CD1c-positive myeloid dendritic cell (primary cell): ENCODE measurements at regions not wholly inside any gene's neighbourhood (a gene's known extent, or its start where the extent isn't known, plus 50 kb on each side); places are given as distances from the start of the nearest gene placed in this dataset.

ENCODE experiments used
- DNase-seq: peaks from one replicate; pipeline ENCODE4 v3.0.0-alpha.2; 2016; ENCODE audit errors: extremely low spot score

DNA sequence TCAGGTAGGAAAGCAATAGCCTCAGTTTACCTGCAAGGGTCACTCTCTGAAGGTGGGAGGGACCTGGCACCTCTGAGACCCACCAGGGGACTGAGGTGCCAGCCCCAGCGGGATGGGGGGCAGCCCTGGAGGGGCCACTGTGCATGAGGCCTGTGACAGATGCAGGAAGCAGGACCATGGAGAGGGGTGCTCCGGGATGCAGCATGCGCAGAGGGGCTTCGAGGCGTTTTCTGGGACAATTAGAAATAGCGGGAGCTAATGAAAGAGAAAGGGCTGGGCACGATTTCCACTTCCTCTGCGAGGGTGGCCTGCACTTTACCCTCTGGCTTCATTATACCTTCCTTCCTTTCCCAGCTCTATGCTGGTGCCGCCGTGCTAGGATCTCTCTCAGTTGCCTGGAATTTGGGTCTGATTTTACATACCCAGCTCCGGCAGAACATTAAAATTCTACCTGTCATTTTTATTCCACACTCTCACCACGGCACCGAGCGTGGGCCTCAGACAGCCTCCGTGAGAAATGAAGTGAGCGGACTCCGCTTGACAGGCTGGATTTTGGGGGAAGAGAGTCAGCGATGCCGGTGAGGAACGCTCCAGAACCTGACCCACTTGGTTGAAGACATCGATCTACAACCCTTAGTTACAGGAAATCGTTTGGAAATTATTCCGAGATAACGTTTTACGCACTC lies 333.9 kb upstream of the PFKP start:
- no peak for DNase-seq

GRCh38 chr10:2731940-2732339 lies 335.4 kb upstream of the PFKP start:
- no peak for DNase-seq

GRCh38 chr10:2729197-2729596 lies 338.2 kb upstream of the PFKP start:
- no peak for DNase-seq

GRCh38 chr10:2728087-2728486 lies 339.3 kb upstream of the PFKP start:
- DNase-seq = no peak

- no peak for DNase-seq
These were observed 350.8 kb upstream of the PFKP start for GRCh38 chr10:2716596-2716995.

DNA sequence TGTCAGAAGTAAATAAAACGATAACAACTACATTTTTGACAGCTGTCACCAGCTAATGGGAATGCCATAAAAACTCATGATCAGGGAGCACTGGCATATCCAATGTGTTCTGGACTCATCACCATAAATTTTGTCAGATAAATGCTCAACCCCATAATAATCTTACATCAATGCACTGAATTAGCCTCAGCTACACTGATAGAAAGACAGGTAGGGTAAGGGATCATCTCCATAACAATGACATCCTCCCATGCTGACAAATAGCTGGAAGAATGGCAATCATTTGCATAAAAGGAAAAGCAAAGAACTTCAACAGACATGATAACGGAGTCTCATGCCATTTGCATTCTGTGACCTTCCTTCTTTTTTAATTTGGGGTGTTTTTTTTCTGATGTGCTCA lies 352.8 kb upstream of the PFKP start:
- DNase-seq = no peak

- no peak for DNase-seq
These were observed 363.4 kb upstream of the PFKP start for GRCh38 chr10:2703953-2704352.

DNA sequence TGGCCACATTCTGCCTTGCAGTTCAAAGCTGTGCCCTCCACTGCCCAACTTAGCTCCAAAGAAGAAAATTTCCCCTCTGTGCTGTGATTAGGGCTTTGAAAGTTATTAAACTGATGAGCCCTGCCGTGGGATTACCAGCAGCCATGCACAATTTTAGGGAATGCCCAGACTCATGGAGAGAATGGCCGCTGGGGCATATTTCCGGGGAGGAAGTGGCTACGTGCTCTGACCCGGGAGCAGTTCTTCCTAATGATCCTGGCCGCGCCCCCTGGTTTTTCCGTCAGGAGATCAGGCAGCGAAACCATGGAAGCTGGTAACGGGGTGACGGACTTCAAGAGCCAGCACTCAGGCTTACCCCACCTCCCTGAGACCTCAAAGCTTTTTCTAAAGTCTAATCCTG lies 365.5 kb upstream of the PFKP start:
- DNase-seq = no peak

GRCh38 chr10:2700626-2701305 lies 366.6 kb upstream of the PFKP start:
- DNase-seq = no peak

- no peak for DNase-seq
These were observed 378.4 kb upstream of the PFKP start for GRCh38 chr10:2688958-2689357.

GRCh38 chr10:2686691-2687090 lies 380.7 kb upstream of the PFKP start:
- DNase-seq = no peak

DNA sequence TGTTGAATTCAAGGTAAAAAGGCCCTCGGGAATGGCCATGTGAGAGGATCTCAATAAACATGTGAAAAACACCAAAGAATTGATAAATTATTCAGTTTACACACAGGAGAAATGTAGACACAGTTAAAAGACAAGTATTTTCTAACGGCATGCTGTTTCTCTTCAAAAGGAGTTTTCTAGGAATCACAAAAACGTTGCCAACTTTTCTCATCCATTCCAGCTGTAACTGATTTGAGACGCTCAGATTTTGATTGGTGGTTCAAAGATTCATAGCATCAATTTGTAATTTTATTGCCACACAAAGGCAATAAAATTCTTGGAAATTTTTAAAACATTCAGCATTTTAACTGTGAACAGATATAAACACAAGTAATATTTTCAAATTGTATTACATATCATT lies 384.9 kb upstream of the PFKP start:
- DNase-seq = no peak

GRCh38 chr10:2681891-2682290 lies 385.5 kb upstream of the PFKP start:
- DNase-seq = no peak

- DNase-seq = no peak
These were observed 386.5 kb upstream of the PFKP start for GRCh38 chr10:2680821-2681220.

DNA sequence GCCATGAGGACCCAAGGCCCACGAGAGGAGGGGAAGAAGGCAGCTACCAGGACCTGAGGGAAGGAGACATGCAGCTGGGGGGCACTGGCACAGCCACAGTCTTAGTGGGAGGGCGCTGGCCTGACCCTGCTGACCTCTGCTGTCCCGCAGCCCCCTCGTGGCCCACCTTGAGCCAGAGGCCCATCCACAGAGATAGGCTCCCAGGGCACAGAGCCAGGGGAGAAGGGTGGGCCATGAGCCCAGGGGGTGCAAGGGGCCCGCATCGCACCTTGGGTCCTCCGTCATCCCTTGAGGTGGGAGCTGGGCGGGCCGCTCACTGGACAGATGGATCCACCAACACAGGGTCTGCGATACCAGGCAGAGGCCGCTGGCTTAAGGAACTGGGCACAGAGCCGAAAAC lies 387.7 kb upstream of the PFKP start:
- DNase-seq = no peak

DNA sequence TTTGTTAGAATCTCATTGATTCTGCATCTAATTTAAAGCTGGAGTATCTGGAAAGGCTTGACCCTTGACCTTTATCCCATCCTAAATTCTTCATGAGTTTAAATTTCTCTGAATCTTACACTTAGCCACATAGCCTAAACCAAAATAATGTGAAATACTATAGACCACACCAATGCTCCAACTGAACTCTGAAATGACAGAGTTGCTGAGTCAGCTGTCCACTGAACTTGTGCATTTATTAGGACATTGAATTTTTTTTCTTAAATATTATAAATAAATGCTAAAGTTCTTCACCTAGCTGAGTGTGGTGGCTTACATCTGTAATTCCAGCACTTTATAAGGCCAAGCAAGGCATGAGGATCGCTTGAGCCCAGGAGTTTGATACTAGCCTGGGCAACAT lies 390.9 kb upstream of the PFKP start:
- DNase-seq = no peak

DNA sequence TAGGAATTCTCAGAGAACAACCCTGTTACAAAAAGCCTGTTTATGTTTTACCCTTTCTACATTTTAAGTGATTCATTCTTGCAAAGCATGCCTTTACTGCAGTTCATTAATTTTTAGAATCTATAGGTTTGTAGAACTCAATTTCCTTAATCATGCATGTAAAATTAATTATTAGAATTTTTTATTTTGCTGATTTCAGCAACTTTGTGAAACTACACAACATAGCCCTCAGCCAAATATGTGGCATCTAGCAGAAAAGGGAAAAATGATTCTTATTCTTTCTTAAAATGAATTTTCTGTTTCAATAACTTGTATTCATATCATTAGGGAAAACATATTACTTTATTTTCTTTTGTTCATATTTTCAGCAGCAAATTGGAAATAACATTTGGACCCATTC lies 392.9 kb upstream of the PFKP start:
- no peak for DNase-seq

- no peak for DNase-seq
These were observed 396.5 kb upstream of the PFKP start for GRCh38 chr10:2670864-2671263.

- DNase-seq = no peak
These were observed 401.6 kb upstream of the PFKP start for GRCh38 chr10:2665772-2666171.

GRCh38 chr10:2660276-2660675 lies 407.1 kb upstream of the PFKP start:
- DNase-seq = no peak

- no peak for DNase-seq
These were observed 407.6 kb upstream of the PFKP start for GRCh38 chr10:2659660-2660209.

DNA sequence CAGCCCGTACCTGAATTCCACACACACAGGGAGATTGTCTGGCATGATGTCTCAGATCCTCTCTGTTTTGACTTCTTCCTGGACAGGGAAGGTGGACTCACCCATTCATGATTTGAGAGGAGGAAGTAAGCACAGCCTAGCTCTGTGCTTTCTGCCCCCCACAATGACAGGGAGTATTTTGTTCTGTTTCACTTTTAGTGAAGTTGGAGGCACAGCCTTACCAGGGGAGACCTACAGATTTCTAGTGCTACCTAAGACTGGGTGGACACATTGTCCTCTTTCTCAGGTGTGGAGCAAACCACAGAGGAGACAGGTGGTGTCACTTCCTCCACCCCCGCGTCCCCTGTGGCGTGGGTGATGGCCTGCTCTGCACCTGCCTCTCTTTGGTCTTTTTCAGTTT lies 408.6 kb upstream of the PFKP start:
- DNase-seq = no peak

DNA sequence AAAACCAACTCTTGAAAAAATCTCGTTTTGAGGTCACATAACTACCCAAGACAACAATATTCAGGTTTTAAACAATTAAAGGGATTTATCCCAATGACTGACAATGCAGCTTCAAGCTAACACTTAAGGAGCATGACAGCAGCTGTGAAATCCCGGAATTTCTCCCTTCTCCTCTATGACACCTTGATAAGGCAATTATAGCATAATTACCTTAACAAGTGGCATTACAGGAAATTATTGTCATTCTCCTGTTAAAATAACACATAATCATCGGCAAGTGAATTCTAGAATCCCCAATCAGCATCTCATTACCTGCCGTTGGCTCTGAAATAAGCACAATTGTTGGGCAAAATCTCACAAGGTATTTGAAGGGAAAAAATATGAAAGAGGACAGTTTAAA lies 417.0 kb upstream of the PFKP start:
- no peak for DNase-seq

- DNase-seq = no peak
These were observed 426.3 kb upstream of the PFKP start for GRCh38 chr10:2641028-2641427.
